Heart right ventricle (tissue), 16 donors: ENCODE measurements at regions not wholly inside any gene's neighbourhood (a gene's known extent, or its start where the extent isn't known, plus 50 kb on each side); places are given as distances from the start of the nearest gene placed in this dataset.

Experiments
- ATAC-seq, 8 donors: fragments of 200-7000 bp; cut with Tn5 transposase; one replicate each; pipeline ENCODE4 v1.9.1; 2020; ENCODE audit warnings: mild to moderate bottlenecking in 8 of 8, moderate library complexity in 8 of 8, moderate number of reproducible peaks in 1 of 8
- DNase-seq, 2 donors: peaks; one replicate each; pipeline ENCODE4 v3.0.0-alpha.2; 2020
- H3K27ac ChIP-seq, 10 donors: fragments of 200-600 bp; sonication (generic) in 2 of 10; one replicate each; pipeline versions ENCODE4 v1.5.0 to v1.8.0; 2020 to 2022; ENCODE audit warnings: mild to moderate bottlenecking in 3 of 10
- H3K27me3 ChIP-seq, 7 donors: fragments of 200-600 bp; one replicate each; pipeline ENCODE4 v1.8.0; 2021 to 2022; ENCODE audit warnings: mild to moderate bottlenecking in 2 of 7
- H3K36me3 ChIP-seq, 9 donors: fragments of 200-600 bp; sonication (generic) in 1 of 9; one replicate each; pipeline versions ENCODE4 v1.5.0 to v1.8.0; 2020 to 2022; ENCODE audit warnings: mild to moderate bottlenecking in 2 of 9
- H3K4me1 ChIP-seq, 9 donors: fragments of 200-600 bp; sonication (generic) in 1 of 9; one replicate each; pipeline versions ENCODE4 v1.5.0 to v1.8.0; 2020 to 2022; ENCODE audit warnings: mild to moderate bottlenecking in 4 of 9
- H3K4me3 ChIP-seq, 10 donors: fragments of 200-600 bp; sonication (generic) in 2 of 10; one replicate each; pipeline versions ENCODE4 v1.5.0 to v1.8.0; 2020 to 2022; ENCODE audit warnings: mild to moderate bottlenecking in 7 of 10, moderate library complexity in 2 of 10
- H3K9me3 ChIP-seq, 11 donors: fragments of 200-600 bp in 10 of 11; sonication (generic) in 2 of 11; one replicate each; pipeline versions ENCODE4 v1.5.0 to v1.8.0; 2013 to 2022; ENCODE audit warnings: mild to moderate bottlenecking in 2 of 11, control low read depth in 1 of 11, moderate library complexity in 1 of 11
- CTCF ChIP-seq, 9 donors: fragments of 200-600 bp; sonication (generic) in 2 of 9; IDR thresholded peaks; one replicate each; pipeline versions ENCODE4 v1.5.0 to v1.8.0; 2021 to 2022; ENCODE audit warnings: antibody characterized with exemption in 9 of 9, mild to moderate bottlenecking in 5 of 9, moderate library complexity in 1 of 9
- WGBS, 2 donors: extraction: QIAGEN DNeasy Blood & Tissue Kit; methylation state at CpG; one replicate each; pipeline ENCODE4 v1.1.7; 2013; ENCODE audit warnings: inconsistent platforms in 1 of 2; 5-methylcytosine and 5-hydroxymethylcytosine counted together
- intact Hi-C, 10 donors: fragments of 100-400 bp; cut with DNase I; formaldehyde crosslinking; loops; one replicate each; pipeline versions ENCODE4 v1.11.1 to v1.14.2; 2022
- donor health status: Arrhythmogenic right ventricular cardiomyopathy.
- donor health status: ischemic (EF 13 %, LVEDD 7.1; RV severe dilation, severe dysfunction).
- donor health status: healthy with polysubstance abuse.
- donor health status: DM: no; HTN: yes; CAD: no.
- donor health status: DM: no; HTN: no; CAD: no.
- donor health status: ischemic (EF 25% LVEDD 6.9; RV normal size, moderate dysfunction).
- donor health status: ischemic (EF 25% LVEDD 5.7; RV mildly dilated, moderate dysfunction).
- donor health status: healthy.
- donor health status: DM: yes; HTN: yes; CAD: no.
- donor health status: Ischemic cardiomyopathy.
- donor health status: ischemic (EF 35%, LVEDD 5.7; RV mildly dilated, moderate dysfunction).
- donor health status: nonischemic (EF 11% LVEDD 7.7; RV severe dilation, severe dysfunction).
- donor health status: DM: yes; HTN: yes; CAD: no.
- donor health status: PGD.
- donor health status: ischemic (EF 29% LVEDD 5.4; RV normal size, mild dysfunction).
- donor health status: nonischemic (EF 23%, LVEDD 6.1; RV moderate dilation, normal function).

GRCh38 chr12:87897662-87898061, 131.5 kb downstream of the C12orf50 start:
- H3K36me3 ChIP-seq, result no peaks in the 10 kb centered on the region
- TF ChIP-seq CTCF (IDR thresholded peaks at IDR 0.05), result no peak
- no peak overlapping the region for H3K27ac ChIP-seq
- no peak overlapping the region for H3K4me3 ChIP-seq
- H3K27me3 ChIP-seq, result no peaks in the 10 kb centered on the region
- DNase-seq, result no peak
- H3K9me3 ChIP-seq, result no peaks in the 10 kb centered on the region
- intact Hi-C loops, result no loop called here
- no peaks in the 10 kb centered on the region for H3K4me1 ChIP-seq
- 83 to 86% methylated on average over 3 of the region's 3 CpGs for WGBS, 2 donors
- no peak for ATAC-seq

- Histone ChIP-seq H3K4me3 (no peak overlapping the region), H3K9me3 (no peaks in the 10 kb centered on the region), H3K4me1 (no peaks in the 10 kb centered on the region), H3K27me3 (no peaks in the 10 kb centered on the region), H3K27ac (no peak overlapping the region), H3K36me3 (no peaks in the 10 kb centered on the region)
- intact Hi-C loops, result no loop called here
- ATAC-seq, result no peak
- 24 to 25% methylated on average over 3 of the region's 3 CpGs for WGBS, 2 donors
- DNase-seq, result no peak
- no peak for TF ChIP-seq CTCF (IDR thresholded peaks at IDR 0.05)
Observed at GRCh38 chr12:87883806-87884205, 145.4 kb downstream of the C12orf50 start.

- Histone ChIP-seq H3K27me3 (no peaks in the 10 kb centered on the region), H3K4me1 (no peaks in the 10 kb centered on the region), H3K27ac (no peak overlapping the region), H3K4me3 (no peak overlapping the region), H3K36me3 (no peaks in the 10 kb centered on the region), H3K9me3 (no peaks in the 10 kb centered on the region)
- WGBS, 2 donors, result 51 to 62% methylated on average over 3 of the region's 3 CpGs
- no peak for TF ChIP-seq CTCF (IDR thresholded peaks at IDR 0.05)
- ATAC-seq (no peak), DNase-seq (no peak)
- intact Hi-C loops, result loop anchor here in 1 of 10 donors (5.0 to 10.0 kb wide), 2 partner anchors 56 to 108 kb away; no protein-coding TSS in a partner anchor
Observed at GRCh38 chr12:87879141-87879540, 150.1 kb downstream of the C12orf50 start.

GRCh38 chr12:87870493-87871460, 158.4 kb downstream of the C12orf50 start:
- Histone ChIP-seq H3K4me3 (no peak overlapping the region), H3K9me3 (no peaks in the 10 kb centered on the region), H3K27ac (no peak overlapping the region), H3K4me1 (no peaks in the 10 kb centered on the region), H3K36me3 (no peaks in the 10 kb centered on the region), H3K27me3 (no peaks in the 10 kb centered on the region)
- 73 to 80% methylated on average over 4 of the region's 4 CpGs for WGBS, 2 donors
- ATAC-seq, result no peak
- no peak for TF ChIP-seq CTCF (IDR thresholded peaks at IDR 0.05)
- intact Hi-C loops, result loop anchor here in 1 of 10 donors (10.0 kb wide), 1 partner anchor 64 kb away; no protein-coding TSS in a partner anchor
- DNase-seq, result no peak
